ENCODE measurements at regions not wholly inside any gene's neighbourhood (a gene's known extent, or its start where the extent isn't known, plus 50 kb on each side); places are given as distances from the start of the nearest gene placed in this dataset.
A peak's percentile ranks its signal among the peaks of the same experiment; 100 is the strongest.

DNA sequence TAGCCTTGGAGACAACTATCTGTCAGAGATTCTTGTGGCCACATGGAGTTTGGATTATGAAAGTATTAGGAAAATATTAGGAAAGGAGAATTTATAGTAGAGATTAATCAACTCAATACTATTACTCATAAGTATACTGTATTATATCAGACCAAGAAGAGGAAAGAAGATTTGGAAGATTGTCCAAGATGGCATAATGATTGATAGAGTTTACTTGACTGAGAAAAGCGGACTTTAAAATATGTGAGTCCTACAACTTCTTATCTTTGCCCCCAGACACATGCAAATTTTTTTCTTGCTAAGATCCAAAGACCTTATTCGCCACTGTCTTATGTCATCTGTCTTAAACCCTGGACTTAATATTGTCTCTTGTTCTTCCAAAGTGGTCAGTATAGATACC, 54.8 kb upstream of the SHISA3 start:
- Histone ChIP-seq H2BK120ac (ENCODE audit: low read depth, low read length, poor library complexity, severe bottlenecking) (no peak overlapping the region), H4K91ac (ENCODE audit: insufficient read length, low read depth, low read length) (no peak overlapping the region), H3K27ac (ENCODE audit: insufficient read length, low read depth, low read length) (no peak overlapping the region), H2BK20ac (ENCODE audit: low read depth, low read length, poor library complexity, severe bottlenecking) (no peak overlapping the region), H4K8ac (replicated peaks; ENCODE audit: insufficient read length, low read depth, low read length) (no peak overlapping the region), H3K18ac (ENCODE audit: insufficient read length, low read depth, low read length) (no peak overlapping the region), H3K14ac (ENCODE audit: insufficient read depth, low read length) (no peak overlapping the region), H3K79me2 (ENCODE audit: insufficient read depth, low read length) (no peaks in the 10 kb centered on the region), H3K27me3 (ENCODE audit: insufficient read depth, low read length) (no peaks in the 10 kb centered on the region), H2AFZ (ENCODE audit: low read length) (no peak overlapping the region), H3K9ac (ENCODE audit: extremely low read depth, insufficient read length, low read length) (no peak overlapping the region), H3K23ac (ENCODE audit: insufficient read length, low read depth, low read length) (no peak overlapping the region), H3K23me2 (ENCODE audit: insufficient read length, low read depth, low read length, poor library complexity, severe bottlenecking) (no peaks in the 10 kb centered on the region), H3K79me1 (ENCODE audit: insufficient read depth, low read depth, low read length, poor library complexity, severe bottlenecking) (no peaks in the 10 kb centered on the region), H3K56ac (ENCODE audit: insufficient read length, low read depth, low read length) (no peak overlapping the region), H2BK15ac (ENCODE audit: low read depth, low read length) (no peak overlapping the region), H3K9me3 (ENCODE audit: control insufficient read depth, low read depth, low read length) (no peaks in the 10 kb centered on the region), H3K4me1 (ENCODE audit: insufficient read depth, low read length) (peaks cover 6% of the 10 kb centered on the region; the same call in 1 of the 2 replicates), H2BK12ac (ENCODE audit: insufficient read length, low read depth, low read length) (no peak overlapping the region), H2AK5ac (ENCODE audit: insufficient read length, low read length) (no peak overlapping the region), H3T11ph (ENCODE audit: low read length) (no peak overlapping the region), H4K20me1 (ENCODE audit: control insufficient read depth, insufficient read depth, insufficient read length) (no peaks in the 10 kb centered on the region), H4K5ac (ENCODE audit: insufficient read length, low read depth, low read length) (no peak overlapping the region), H2BK5ac (ENCODE audit: insufficient read length, low read length) (no peak overlapping the region), H3K4ac (ENCODE audit: low read depth, low read length) (no peak overlapping the region), H3K4me2 (ENCODE audit: insufficient read depth, insufficient read length, low read length) (no peak overlapping the region)
- peaks cover 37 to 46% of the 10 kb centered on the region in 2 experiments for H3K4me1 Mint-ChIP-seq
- H3K36me3 Mint-ChIP-seq (ENCODE audit: insufficient read depth in 1 of 3, low read depth in 3 of 3): no peaks in the 10 kb centered on the region
- H3K27ac Mint-ChIP-seq: peak overlapping the region in 1 of 3 experiments; percentile 40; a peak in 1 of 7 replicates
- TF ChIP-seq, protein P1, sequence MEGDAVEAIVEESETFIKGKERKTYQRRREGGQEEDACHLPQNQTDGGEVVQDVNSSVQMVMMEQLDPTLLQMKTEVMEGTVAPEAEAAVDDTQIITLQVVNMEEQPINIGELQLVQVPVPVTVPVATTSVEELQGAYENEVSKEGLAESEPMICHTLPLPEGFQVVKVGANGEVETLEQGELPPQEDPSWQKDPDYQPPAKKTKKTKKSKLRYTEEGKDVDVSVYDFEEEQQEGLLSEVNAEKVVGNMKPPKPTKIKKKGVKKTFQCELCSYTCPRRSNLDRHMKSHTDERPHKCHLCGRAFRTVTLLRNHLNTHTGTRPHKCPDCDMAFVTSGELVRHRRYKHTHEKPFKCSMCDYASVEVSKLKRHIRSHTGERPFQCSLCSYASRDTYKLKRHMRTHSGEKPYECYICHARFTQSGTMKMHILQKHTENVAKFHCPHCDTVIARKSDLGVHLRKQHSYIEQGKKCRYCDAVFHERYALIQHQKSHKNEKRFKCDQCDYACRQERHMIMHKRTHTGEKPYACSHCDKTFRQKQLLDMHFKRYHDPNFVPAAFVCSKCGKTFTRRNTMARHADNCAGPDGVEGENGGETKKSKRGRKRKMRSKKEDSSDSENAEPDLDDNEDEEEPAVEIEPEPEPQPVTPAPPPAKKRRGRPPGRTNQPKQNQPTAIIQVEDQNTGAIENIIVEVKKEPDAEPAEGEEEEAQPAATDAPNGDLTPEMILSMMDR (conservative IDR thresholded peaks at IDR 0.05): no peak
- H3K27me3 Mint-ChIP-seq (ENCODE audit: low read depth): no peaks in the 10 kb centered on the region; the same call in none of the 2 replicates
- WGBS (ENCODE audit: extremely low coverage, insufficient read length, low lambda C conversion rate): no CpG with 5 or more reads among the region's 2 CpGs
- no peak for DNase-seq
- no peak overlapping the region for H3K4me3 Mint-ChIP-seq
- H3K9me3 Mint-ChIP-seq: no peaks in the 10 kb centered on the region

All from H9 (cell line).